ENCODE measurements at regions not wholly inside any gene's neighbourhood (a gene's known extent, or its start where the extent isn't known, plus 50 kb on each side); places are given as distances from the start of the nearest gene placed in this dataset.
A peak's percentile ranks its signal among the peaks of the same experiment; 100 is the strongest.

DNA sequence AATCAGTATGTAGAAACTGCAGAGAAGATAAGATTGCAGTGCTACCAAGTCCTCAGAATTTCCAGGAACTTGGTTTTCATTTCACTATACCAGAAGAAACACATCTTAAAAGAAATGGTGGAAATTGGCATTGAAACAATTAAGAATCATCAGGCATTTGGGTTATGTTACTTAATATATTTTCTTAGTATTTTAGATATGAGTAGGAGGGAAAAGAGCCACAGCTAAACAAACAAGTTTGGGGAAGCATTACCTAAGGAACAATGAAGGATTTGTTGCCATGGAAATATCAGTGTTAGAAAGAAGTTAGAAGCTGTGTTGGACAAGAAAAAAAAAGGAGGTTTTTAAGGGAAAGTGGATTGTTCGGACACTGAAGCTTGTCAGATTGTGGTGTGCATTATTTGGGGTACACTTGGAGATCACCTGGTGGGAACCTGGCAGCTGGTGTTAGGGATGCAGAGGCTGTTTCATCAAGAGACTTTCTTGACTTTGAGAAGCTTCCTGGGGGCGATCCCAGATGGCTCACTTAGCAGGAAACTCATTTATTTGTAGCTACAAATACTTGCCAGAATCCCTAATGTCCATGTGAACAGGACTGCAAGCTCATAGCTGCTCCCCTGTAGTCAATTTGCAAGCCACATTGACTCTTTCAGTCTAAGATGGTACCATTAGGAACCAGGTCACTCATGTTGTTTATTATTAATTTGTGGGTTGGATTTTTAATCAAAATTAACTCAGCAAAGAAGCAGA, 246.7 kb downstream of the RFC3 start:
- peak overlapping the region; percentile 47 for H3K27ac Mint-ChIP-seq (ENCODE audit: unreplicated experiment)
- intact Hi-C loops (cut with micrococcal nuclease; ENCODE audit: unreplicated experiment): loop anchor here (5.0 kb wide), 1 partner anchor 52 kb away; no protein-coding TSS in a partner anchor
- peaks cover 10% of the 10 kb centered on the region for H3K4me1 ChIP-seq
- no peaks in the 10 kb centered on the region for H3K9me3 ChIP-seq
- no peaks in the 10 kb centered on the region for H3K36me3 ChIP-seq (ENCODE audit: control insufficient read depth, insufficient read depth, low read length)
- TF ChIP-seq, protein P1, sequence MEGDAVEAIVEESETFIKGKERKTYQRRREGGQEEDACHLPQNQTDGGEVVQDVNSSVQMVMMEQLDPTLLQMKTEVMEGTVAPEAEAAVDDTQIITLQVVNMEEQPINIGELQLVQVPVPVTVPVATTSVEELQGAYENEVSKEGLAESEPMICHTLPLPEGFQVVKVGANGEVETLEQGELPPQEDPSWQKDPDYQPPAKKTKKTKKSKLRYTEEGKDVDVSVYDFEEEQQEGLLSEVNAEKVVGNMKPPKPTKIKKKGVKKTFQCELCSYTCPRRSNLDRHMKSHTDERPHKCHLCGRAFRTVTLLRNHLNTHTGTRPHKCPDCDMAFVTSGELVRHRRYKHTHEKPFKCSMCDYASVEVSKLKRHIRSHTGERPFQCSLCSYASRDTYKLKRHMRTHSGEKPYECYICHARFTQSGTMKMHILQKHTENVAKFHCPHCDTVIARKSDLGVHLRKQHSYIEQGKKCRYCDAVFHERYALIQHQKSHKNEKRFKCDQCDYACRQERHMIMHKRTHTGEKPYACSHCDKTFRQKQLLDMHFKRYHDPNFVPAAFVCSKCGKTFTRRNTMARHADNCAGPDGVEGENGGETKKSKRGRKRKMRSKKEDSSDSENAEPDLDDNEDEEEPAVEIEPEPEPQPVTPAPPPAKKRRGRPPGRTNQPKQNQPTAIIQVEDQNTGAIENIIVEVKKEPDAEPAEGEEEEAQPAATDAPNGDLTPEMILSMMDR (IDR thresholded peaks at IDR 0.05; ENCODE audit: insufficient read depth in 1 of 2, low read depth in 1 of 2, low read length in 1 of 2, severe bottlenecking in 1 of 2, unreplicated experiment in 1 of 2): no peak
- POLR2A ChIA-PET: no interaction called here
- no peak for DNase-seq
- no peaks in the 10 kb centered on the region for H3K27me3 ChIP-seq (replicated peaks; ENCODE audit: control insufficient read depth, insufficient read depth, low read length)
- no TSS peak for BruUV-seq (replicated peaks)
- peaks cover 24% of the 10 kb centered on the region for H3K4me1 Mint-ChIP-seq (ENCODE audit: low read depth, unreplicated experiment)
- H3K36me3 Mint-ChIP-seq (ENCODE audit: insufficient read depth, unreplicated experiment): no peaks in the 10 kb centered on the region
- peaks cover 8% of the 10 kb centered on the region for H3K9me3 Mint-ChIP-seq (ENCODE audit: unreplicated experiment)
- CTCF ChIA-PET: no interaction called here
- no peaks in the 10 kb centered on the region for H3K27me3 Mint-ChIP-seq (ENCODE audit: insufficient read depth, unreplicated experiment)
- no peak overlapping the region for H3K4me3 Mint-ChIP-seq (ENCODE audit: unreplicated experiment)
- no peak overlapping the region for H3K4me3 ChIP-seq (ENCODE audit: low read depth, low read length)

DNA sequence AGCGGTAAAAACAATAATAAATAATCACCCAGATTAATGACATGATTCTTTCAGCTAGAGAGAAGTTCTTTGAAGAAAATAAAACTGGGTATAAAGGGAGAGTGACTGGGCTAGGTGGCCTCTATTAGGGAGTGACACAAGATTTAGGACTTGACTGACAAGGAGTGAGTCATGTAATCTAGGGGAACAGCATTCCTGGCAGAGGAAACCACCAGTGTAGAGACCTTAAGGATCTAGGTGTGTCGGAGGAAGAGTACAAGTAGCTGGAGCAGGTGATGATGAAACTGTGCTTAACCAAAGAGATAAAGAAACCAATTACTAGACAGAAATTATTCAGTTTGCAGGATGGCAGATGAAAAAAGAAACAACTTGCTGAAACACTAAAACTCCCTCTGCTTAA, 248.0 kb downstream of the RFC3 start:
- CTCF ChIA-PET: no interaction called here
- H3K4me1 Mint-ChIP-seq (ENCODE audit: low read depth, unreplicated experiment): peaks cover 25% of the 10 kb centered on the region
- H3K27ac Mint-ChIP-seq (ENCODE audit: unreplicated experiment): peak overlapping the region; percentile 38
- Histone ChIP-seq H3K27me3 (replicated peaks; ENCODE audit: control insufficient read depth, insufficient read depth, low read length) (no peaks in the 10 kb centered on the region), H3K4me3 (ENCODE audit: low read depth, low read length) (no peak overlapping the region), H3K4me1 (peaks cover 10% of the 10 kb centered on the region), H3K9me3 (no peaks in the 10 kb centered on the region), H3K36me3 (ENCODE audit: control insufficient read depth, insufficient read depth, low read length) (no peaks in the 10 kb centered on the region)
- no TSS peak for BruUV-seq (replicated peaks)
- TF ChIP-seq, protein P1 (IDR thresholded peaks at IDR 0.05; ENCODE audit: insufficient read depth in 1 of 2, low read depth in 1 of 2, low read length in 1 of 2, severe bottlenecking in 1 of 2, unreplicated experiment in 1 of 2): no peak
- DNase-seq: peak; percentile 38 to 43
- H3K27me3 Mint-ChIP-seq (ENCODE audit: insufficient read depth, unreplicated experiment): no peaks in the 10 kb centered on the region
- POLR2A ChIA-PET: no interaction called here
- intact Hi-C loops (cut with micrococcal nuclease; ENCODE audit: unreplicated experiment): loop anchor here (5.0 kb wide), 1 partner anchor 54 kb away; no protein-coding TSS in a partner anchor
- no peak overlapping the region for H3K4me3 Mint-ChIP-seq (ENCODE audit: unreplicated experiment)
- no peaks in the 10 kb centered on the region for H3K36me3 Mint-ChIP-seq (ENCODE audit: insufficient read depth, unreplicated experiment)
- peaks cover 12% of the 10 kb centered on the region for H3K9me3 Mint-ChIP-seq (ENCODE audit: unreplicated experiment)

DNA sequence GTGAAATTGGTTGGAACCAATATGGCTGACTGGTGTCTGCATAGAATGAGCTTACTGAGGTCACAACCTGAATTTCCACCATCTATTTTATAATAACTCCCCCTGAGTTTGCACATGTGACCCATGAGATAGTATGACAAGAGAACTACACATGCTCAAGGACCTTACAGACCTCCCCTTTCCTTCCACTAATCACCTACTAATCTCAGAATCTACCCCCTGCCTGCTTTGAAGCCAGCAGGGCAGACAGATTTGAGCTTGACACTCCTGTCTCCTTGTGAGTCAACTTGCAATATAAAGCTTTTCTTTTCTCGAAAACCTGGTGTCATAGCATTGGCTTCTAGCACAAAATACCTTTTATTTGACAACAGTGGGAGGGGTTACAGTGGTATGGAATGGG, 248.4 kb downstream of the RFC3 start:
- DNase-seq: no peak
- POLR2A ChIA-PET: no interaction called here
- Histone ChIP-seq H3K27me3 (replicated peaks; ENCODE audit: control insufficient read depth, insufficient read depth, low read length) (no peaks in the 10 kb centered on the region), H3K36me3 (ENCODE audit: control insufficient read depth, insufficient read depth, low read length) (no peaks in the 10 kb centered on the region), H3K4me3 (ENCODE audit: low read depth, low read length) (no peak overlapping the region), H3K4me1 (peaks cover 10% of the 10 kb centered on the region), H3K9me3 (no peaks in the 10 kb centered on the region)
- peaks cover 30% of the 10 kb centered on the region for H3K4me1 Mint-ChIP-seq (ENCODE audit: low read depth, unreplicated experiment)
- BruUV-seq (replicated peaks): no TSS peak
- intact Hi-C loops (cut with micrococcal nuclease; ENCODE audit: unreplicated experiment): loop anchor here (5.0 kb wide), 1 partner anchor 54 kb away; no protein-coding TSS in a partner anchor
- no peaks in the 10 kb centered on the region for H3K36me3 Mint-ChIP-seq (ENCODE audit: insufficient read depth, unreplicated experiment)
- peaks cover 17% of the 10 kb centered on the region for H3K9me3 Mint-ChIP-seq (ENCODE audit: unreplicated experiment)
- TF ChIP-seq, protein P1 (IDR thresholded peaks at IDR 0.05; ENCODE audit: insufficient read depth in 1 of 2, low read depth in 1 of 2, low read length in 1 of 2, severe bottlenecking in 1 of 2, unreplicated experiment in 1 of 2): no peak
- CTCF ChIA-PET: no interaction called here
- no peak overlapping the region for H3K4me3 Mint-ChIP-seq (ENCODE audit: unreplicated experiment)
- H3K27ac Mint-ChIP-seq (ENCODE audit: unreplicated experiment): peak overlapping the region; percentile 38
- H3K27me3 Mint-ChIP-seq (ENCODE audit: insufficient read depth, unreplicated experiment): no peaks in the 10 kb centered on the region

Data from Caco-2 (cell line).